GM21360 (cell line): ENCODE measurements at regions not wholly inside any gene's neighbourhood (a gene's known extent, or its start where the extent isn't known, plus 50 kb on each side); places are given as distances from the start of the nearest gene placed in this dataset.

Source experiments
- ATAC-seq: cut with Tn5 transposase; IDR thresholded peaks from one replicate; pipeline ENCODE4 v1.9.1; 2021; ENCODE audit warnings: mild to moderate bottlenecking, moderate library complexity; ENCODE audit not compliant: unreplicated experiment

- ATAC-seq, result no peak
Observed at GRCh38 chr22:25390297-25391240, 171.1 kb downstream of the CRYBB2 start.

DNA sequence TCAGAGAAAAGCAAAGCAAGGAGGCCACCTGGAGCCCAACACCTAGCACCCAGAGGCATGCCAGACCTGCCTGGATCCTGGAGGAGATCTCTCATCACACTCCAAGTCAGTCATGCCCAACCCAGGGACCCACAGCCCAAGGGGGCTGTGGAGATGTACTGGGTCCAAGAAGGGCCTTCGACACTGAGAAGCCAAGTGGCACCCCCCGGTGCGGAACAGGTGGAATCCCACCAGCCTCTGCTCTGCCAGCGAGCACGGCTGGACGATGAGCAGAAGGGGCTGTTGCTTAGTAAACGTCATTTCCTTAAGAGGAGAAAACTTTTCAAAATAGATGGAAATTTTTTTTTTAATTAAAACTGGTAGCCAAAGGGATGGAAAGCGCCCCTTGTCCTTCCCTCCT, 171.9 kb upstream of the GRK3 start:
- no peak for ATAC-seq

GRCh38 chr22:25393121-25393805, 171.2 kb upstream of the GRK3 start:
- no peak for ATAC-seq

- no peak for ATAC-seq
Observed at GRCh38 chr22:25395468-25395867, 169.0 kb upstream of the GRK3 start.

GRCh38 chr22:25395915-25396314, 168.6 kb upstream of the GRK3 start:
- ATAC-seq, result no peak

DNA sequence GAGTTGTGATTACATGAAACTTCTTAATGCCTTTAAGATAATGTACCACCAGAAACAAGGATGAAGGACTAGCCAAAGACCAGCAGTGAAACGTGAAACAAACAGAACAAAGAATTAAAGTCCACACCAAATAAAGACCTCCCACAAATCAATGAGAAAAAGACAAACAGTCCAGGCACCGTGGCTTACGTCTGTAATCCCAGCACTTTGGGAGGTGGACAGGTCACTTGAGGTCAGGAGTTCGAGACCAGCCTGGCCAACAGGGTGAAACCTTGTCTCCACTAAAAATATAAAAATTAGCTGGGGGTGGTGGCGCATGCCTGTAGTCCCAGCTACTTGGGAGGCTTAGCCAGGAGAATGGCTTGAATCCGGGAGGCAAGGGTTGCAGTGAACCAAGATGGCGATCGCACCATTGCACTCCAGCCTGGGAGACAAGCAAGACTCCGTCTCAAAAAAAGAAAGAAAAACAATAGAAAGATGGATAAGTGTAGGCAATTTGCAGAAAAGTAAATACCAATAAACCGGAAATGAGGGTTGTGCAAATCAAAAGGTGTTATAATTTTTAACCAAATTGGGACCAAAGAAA, 167.8 kb upstream of the GRK3 start:
- no peak for ATAC-seq

DNA sequence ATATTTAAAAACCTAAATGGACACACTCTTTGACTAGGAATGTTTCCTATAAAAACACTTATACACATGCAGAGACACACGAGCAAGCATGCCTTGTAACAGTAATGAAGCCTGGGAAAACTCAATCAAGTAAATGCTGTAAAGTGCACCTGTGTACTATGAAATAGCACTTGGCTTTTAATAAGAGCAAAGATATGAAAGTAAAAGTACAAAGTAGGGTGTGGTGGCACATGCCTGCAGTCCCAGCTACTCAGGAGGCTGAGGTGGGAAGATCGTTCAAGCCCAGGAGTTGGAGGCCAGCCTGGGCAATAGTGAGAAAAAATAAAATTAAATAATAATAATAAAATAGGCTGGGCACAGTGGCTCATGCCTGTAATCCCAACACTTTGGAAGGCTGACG, 166.9 kb upstream of the GRK3 start:
- ATAC-seq, result no peak

GRCh38 chr22:25398591-25399062, 165.8 kb upstream of the GRK3 start:
- peak; percentile 46 for ATAC-seq

DNA sequence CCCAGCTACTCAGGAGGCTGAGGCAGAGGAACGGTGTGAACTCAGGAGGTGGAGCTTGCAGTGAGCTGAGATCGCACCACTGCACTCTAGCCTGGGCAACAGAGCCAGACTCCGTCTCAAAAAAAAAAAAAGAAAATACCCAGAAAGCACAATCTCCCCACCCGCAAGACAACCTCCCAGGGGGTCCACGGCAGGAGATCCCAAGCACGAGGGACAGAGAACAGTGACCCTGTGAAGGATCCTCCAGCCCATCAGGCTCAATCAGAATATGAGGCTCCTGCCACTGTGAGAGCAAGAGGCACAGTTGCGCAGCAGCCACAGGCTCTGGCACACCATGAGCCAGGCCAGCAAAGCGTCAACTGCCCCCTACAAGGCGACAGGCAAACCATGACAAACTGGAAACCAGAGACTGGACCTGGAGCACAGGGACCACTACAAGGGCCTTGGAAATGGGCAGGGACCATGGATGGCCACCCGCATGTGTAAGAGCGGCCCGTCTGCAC, 164.8 kb upstream of the GRK3 start:
- ATAC-seq, result no peak

GRCh38 chr22:25402160-25402500, 162.3 kb upstream of the GRK3 start:
- ATAC-seq, result no peak

- ATAC-seq, result no peak
Observed at GRCh38 chr22:25402501-25403283, 161.8 kb upstream of the GRK3 start.

- ATAC-seq, result no peak
Observed at GRCh38 chr22:25403284-25403810, 161.1 kb upstream of the GRK3 start.

DNA sequence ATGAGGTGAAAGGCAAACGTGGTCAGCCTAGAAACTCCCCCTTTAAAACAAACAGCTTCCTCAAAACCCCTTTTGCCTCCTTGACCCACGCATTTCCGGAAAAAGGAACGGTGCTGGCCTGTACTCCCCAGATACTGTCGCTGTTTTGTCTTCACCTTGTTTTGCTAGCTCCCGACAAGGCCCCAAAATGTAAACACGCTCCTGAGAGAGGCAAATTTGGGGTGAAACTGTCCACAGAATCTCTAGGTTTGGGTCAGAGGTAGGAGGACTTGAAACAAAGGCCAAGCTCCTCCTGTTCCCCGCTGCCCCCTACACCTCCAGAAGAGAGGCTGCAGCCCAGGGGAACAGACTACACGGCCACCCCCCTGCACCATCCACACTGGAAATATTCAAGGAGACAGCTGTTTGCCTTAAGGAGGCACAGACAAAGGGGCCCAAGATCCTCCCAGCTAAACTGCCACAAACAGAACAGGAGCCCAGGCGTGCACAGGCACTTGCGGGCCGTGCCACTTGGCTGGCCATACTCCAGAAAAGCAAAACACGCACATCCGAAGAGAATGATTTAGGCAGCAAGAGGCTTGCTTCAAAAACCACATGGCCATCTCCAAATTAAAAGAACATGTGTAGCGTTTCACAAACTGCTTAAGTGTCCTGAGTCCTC, 160.5 kb upstream of the GRK3 start:
- no peak for ATAC-seq

DNA sequence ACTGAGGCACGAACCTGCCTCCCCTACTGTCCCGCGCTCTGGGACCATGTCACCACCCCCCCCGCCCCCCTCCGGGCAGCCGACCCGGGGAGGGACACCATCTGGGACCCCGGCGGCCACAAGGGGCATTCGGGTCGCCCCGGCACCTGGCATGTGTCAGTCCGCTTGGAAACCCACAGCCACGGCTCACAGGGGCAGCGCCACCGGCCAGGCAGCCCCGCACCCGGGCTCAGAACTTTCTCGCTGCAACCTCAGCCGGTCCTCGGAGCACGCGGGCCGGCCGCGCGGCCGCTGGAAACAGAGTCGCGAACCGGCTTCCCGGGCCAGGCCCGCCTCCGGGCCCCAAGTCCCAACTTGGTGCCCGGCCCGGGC, 159.9 kb upstream of the GRK3 start:
- no peak for ATAC-seq

DNA sequence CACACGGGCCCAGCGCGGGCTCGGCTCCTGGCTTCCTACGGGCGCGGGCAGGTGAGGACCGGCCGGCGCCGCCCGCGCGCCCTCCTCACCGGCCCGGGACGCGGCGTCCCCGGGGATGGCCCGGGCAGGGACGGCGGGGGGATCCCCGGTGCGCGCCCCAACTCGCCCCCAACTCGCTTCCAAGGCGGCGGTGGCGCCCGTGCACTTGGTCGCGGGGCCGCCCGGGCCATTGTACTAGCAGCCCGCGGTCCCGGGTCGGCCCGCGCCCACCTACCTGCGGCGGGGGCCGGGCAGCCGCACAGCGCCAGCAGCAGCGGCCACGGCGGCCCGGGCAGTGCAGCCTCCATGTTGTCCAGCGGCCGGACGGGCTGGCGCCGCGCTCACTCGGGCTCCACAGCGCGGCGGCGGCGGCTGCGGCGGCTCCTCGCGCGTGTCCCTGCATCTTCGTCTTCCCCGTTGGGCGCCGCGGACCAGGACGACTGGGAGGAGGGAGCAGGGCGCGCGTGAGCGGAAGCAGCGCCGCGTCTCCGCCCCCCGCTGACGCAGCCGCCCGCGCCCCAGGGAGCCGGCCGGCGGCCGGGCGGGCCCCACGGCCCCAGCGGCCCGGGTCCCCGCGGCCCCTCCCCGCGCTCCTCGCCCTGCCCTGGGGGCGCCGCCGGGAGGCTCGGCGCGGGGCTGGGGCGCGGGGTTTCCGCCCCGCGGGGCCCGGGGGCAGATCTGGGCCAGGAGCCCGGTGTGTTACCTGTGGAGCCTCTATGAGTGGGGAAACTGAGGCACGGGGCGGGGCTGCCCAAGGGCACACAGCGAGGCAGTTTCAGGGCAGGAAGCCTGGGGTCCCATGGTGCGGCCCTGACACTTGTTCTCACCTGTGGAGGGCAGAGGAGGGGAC, 159.3 kb upstream of the GRK3 start:
- no peak for ATAC-seq

GRCh38 chr22:25405841-25406509, 158.5 kb upstream of the GRK3 start:
- ATAC-seq, result no peak

DNA sequence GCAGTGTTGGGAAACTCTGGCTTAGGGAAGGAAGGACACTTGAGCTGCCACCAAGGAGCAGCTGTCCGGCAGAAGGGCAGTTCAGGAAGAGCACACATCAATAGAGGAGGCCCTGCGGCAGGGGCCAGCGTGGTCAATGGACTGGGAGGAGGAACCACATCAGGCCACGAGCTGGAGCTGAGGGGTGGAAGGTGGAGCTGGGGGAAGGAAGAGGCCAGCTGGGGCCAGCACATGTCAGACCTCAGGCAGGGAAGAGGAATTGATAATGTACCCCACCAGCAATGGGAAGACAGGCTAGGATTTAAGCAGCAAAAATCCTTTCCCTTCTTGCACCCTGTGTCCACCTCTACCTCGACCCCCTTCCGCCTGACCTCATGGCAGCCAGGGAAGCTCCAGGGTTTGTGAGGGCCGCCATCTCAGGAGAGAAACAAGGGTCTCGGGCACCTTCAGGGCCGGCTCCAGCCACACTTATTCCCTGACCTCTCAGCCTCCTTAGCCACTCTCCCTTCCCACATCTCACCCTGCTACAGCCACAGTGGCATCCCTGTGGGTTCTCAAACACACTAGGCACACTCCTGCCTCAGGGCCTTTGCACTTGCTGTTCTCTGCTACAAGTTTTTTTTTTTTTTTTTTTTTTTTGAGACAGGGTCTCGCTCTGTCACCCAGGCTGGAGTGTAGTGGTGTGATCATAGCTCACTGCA, 157.8 kb upstream of the GRK3 start:
- ATAC-seq, result no peak
